HEK293T (cell line): ENCODE measurements at regions not wholly inside any gene's neighbourhood (a gene's known extent, or its start where the extent isn't known, plus 50 kb on each side); places are given as distances from the start of the nearest gene placed in this dataset.

Experiments
- ELF4 ChIP-seq: fragments of 450-650 bp; IDR thresholded peaks from 2 replicates; pipeline ENCODE4 v1.6.1; 2017; ENCODE audit warnings: antibody characterized with exemption
- FOXA1 ChIP-seq: fragments of 450-650 bp; IDR thresholded peaks from 2 replicates; pipeline ENCODE4 v1.6.1; 2016; ENCODE audit warnings: mild to moderate bottlenecking
- LEF1 ChIP-seq: fragments of 450-650 bp; IDR thresholded peaks from 2 replicates; pipeline ENCODE4 v1.6.1; 2017; ENCODE audit warnings: mild to moderate bottlenecking, borderline replicate concordance
- SP1 ChIP-seq: fragments of 450-650 bp; IDR thresholded peaks from 2 replicates; pipeline ENCODE4 v1.6.1; 2017
- SUZ12 ChIP-seq: fragments of 450-650 bp; IDR thresholded peaks from 2 replicates; pipeline ENCODE4 v1.6.1; 2016; ENCODE audit warnings: mild to moderate bottlenecking
- TARDBP ChIP-seq: fragments of 450-650 bp; IDR thresholded peaks from 2 replicates; pipeline ENCODE4 v1.6.1; 2016

DNA sequence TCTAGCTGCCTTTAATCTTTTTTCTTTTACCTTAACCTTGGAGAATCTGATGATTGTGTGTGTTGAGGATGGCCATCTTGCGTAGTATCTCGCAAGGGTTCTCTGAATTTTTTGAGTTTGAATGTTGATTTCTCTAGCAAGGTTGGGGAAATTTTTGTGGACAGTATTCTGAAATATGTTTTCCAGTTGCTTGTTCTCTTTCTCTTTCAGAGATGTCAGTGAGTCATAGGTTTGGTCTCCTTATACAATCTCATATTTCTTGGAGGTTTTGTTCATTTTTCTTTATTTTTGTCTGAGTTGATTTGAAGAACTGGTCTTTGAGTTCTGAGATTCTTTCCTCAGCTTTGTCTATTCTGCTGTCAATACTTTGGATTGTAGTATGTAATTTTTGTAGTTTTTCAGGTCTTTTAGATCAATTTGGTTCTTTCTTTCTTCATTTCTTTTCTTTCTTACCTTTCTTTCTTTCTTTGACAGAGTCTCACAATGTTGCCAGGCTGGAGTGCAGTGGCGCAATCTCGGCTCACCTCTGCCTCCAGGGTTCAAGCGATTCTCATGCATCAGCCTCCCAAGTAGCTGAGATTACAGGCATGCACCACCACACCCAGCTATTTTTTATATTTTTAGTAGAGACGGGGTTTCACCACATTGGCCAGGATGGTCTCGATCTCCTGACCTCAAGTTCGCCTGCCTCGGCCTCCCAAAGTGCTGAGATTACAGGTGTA is 366.4 kb upstream of the RASGRP1 start:
- TF ChIP-seq FOXA1 (no peak), ELF4 (no peak), TARDBP (no peak), LEF1 (no peak), SP1 (no peak), SUZ12 (no peak)
